ENCODE measurements at regions not wholly inside any gene's neighbourhood (a gene's known extent, or its start where the extent isn't known, plus 50 kb on each side); places are given as distances from the start of the nearest gene placed in this dataset.

DNA sequence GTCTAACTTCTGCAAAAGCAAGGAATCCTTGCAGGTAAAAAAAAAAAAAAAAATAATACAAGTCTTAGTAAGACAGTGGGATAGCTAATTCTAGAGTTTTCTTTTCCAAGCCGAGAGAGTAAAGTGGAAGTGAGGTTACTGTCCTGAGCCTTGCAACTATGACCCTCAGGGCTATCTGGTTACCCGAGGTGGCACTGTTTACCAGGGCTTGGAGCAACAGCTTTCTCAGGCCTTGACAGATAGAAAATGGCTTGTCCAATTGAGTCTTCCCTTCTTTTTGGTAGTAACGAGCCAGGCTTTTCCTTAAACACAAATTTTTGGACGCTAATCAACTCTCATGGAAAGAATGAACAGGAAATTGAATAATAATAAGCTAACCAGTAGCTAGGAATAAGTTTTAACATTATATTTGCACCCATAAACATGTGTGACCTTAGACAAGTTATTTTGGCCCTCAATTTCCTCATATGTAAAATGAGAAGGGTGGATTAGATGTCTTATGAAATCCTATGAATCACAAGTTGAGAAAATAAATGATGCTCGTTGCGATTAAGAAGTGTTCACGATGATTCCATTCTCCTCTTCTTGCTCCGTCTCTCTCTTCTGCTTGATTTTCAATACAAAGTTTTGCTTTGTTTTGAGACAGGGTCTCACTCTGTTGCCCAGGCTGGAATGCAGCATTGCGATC, 236.9 kb upstream of the KBTBD8 start:
- Histone ChIP-seq H3K79me2 (ENCODE audit: control insufficient read depth, insufficient read depth, low read length) (no peaks in the 10 kb centered on the region), H3K27me3 (ENCODE audit: control insufficient read depth in 2 of 2, insufficient read depth in 2 of 2, low read length in 2 of 2) (no peaks in the 10 kb centered on the region), H2AFZ (ENCODE audit: low read depth, low read length) (no peak overlapping the region), H3K36me3 (ENCODE audit: control insufficient read depth in 2 of 2, extremely low read depth in 1 of 2, insufficient read depth in 2 of 2, low read length in 2 of 2) (no peaks in the 10 kb centered on the region), H3K9me3 (replicated peaks; ENCODE audit: control insufficient read depth, insufficient read depth, low read length) (no peaks in the 10 kb centered on the region), H3K4me1 (ENCODE audit: control insufficient read depth, extremely low read depth, insufficient read depth, low read length) (no peaks in the 10 kb centered on the region), H4K20me1 (replicated peaks; ENCODE audit: control insufficient read depth, extremely low read depth, insufficient read depth, low read length) (no peaks in the 10 kb centered on the region), H3K27ac (ENCODE audit: insufficient read depth, low read depth, low read length) (no peak overlapping the region), H3K4me2 (ENCODE audit: insufficient read depth, low read length) (no peak overlapping the region), H3K4me3 (replicated peaks in 1 of 3; ENCODE audit: insufficient read depth in 1 of 3, low read depth in 1 of 3, low read length in 3 of 3) (no peak overlapping the region), H3K9me1 (replicated peaks; ENCODE audit: control insufficient read depth, extremely low read depth, insufficient read depth, low read length) (no peaks in the 10 kb centered on the region), H3K9ac (replicated peaks; ENCODE audit: extremely low read depth, insufficient read depth, low read length) (no peak overlapping the region)
- POLR2A ChIA-PET, result no interaction called here
- no TSS peak for BruUV-seq (replicated peaks)
- no peak for DNase-seq (ENCODE audit: low read depth, low spot score)
- CTCF ChIA-PET, result interaction anchor here (0.9 kb wide), 1 partner anchor 353 kb away, joined by 3 read pairs; no protein-coding TSS in a partner anchor
- dilution Hi-C loops (cut with MboI; ENCODE audit: extremely low pct_ligation_motif_present, low sequenced_read_pairs) (no loop called here), intact Hi-C loops (cut with micrococcal nuclease) (no loop called here)
- TF ChIP-seq JUN (IDR thresholded peaks at IDR 0.05; ENCODE audit: borderline replicate concordance, insufficient read depth, insufficient read length, low read depth), result no peak
- TF ChIP-seq MYC (IDR thresholded peaks at IDR 0.05; ENCODE audit: low read depth, low read length), result no peak
- TF ChIP-seq, protein P1, sequence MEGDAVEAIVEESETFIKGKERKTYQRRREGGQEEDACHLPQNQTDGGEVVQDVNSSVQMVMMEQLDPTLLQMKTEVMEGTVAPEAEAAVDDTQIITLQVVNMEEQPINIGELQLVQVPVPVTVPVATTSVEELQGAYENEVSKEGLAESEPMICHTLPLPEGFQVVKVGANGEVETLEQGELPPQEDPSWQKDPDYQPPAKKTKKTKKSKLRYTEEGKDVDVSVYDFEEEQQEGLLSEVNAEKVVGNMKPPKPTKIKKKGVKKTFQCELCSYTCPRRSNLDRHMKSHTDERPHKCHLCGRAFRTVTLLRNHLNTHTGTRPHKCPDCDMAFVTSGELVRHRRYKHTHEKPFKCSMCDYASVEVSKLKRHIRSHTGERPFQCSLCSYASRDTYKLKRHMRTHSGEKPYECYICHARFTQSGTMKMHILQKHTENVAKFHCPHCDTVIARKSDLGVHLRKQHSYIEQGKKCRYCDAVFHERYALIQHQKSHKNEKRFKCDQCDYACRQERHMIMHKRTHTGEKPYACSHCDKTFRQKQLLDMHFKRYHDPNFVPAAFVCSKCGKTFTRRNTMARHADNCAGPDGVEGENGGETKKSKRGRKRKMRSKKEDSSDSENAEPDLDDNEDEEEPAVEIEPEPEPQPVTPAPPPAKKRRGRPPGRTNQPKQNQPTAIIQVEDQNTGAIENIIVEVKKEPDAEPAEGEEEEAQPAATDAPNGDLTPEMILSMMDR (IDR thresholded peaks at IDR 0.05; ENCODE audit: extremely low read depth in 1 of 2, insufficient read depth in 1 of 2, low read depth in 1 of 2, low read length in 2 of 2), result no peak
- TF ChIP-seq GATA2 (IDR thresholded peaks at IDR 0.05; ENCODE audit: insufficient read depth, insufficient read length, low read depth, low read length), result no peak
- no peak for TF ChIP-seq POLR2A (IDR thresholded peaks at IDR 0.05; ENCODE audit: low read depth, low read length)
- TF ChIP-seq, protein P2, sequence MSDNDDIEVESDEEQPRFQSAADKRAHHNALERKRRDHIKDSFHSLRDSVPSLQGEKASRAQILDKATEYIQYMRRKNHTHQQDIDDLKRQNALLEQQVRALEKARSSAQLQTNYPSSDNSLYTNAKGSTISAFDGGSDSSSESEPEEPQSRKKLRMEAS (IDR thresholded peaks at IDR 0.05; ENCODE audit: insufficient read depth, insufficient read length), result no peak
- TF ChIP-seq EZH2 (IDR thresholded peaks at IDR 0.05; ENCODE audit: borderline replicate concordance, low read depth, low read length, severe bottlenecking), result no peak
- no peak for TF ChIP-seq FOS (IDR thresholded peaks at IDR 0.05; ENCODE audit: borderline replicate concordance, insufficient read depth, low read length)
- no peak for TF ChIP-seq POLR2AphosphoS5 (IDR thresholded peaks at IDR 0.05; ENCODE audit: insufficient read depth, low read depth, low read length)
- no peak for FAIRE-seq

All from endothelial cell of umbilical vein (primary cell).